HG03175 (cell line): ENCODE measurements at regions not wholly inside any gene's neighbourhood (a gene's known extent, or its start where the extent isn't known, plus 50 kb on each side); places are given as distances from the start of the nearest gene placed in this dataset.

ENCODE experiments used
- ATAC-seq: cut with Tn5 transposase; IDR thresholded peaks from one replicate; pipeline ENCODE4 v1.9.1; 2021; ENCODE audit warnings: mild to moderate bottlenecking, moderate library complexity; ENCODE audit not compliant: unreplicated experiment

- no peak for ATAC-seq
Observed at GRCh38 chr21:16406355-16406754, 676.6 kb downstream of the USP25 start.

- no peak for ATAC-seq
Observed at GRCh38 chr21:16407403-16408240, 677.8 kb downstream of the USP25 start.

DNA sequence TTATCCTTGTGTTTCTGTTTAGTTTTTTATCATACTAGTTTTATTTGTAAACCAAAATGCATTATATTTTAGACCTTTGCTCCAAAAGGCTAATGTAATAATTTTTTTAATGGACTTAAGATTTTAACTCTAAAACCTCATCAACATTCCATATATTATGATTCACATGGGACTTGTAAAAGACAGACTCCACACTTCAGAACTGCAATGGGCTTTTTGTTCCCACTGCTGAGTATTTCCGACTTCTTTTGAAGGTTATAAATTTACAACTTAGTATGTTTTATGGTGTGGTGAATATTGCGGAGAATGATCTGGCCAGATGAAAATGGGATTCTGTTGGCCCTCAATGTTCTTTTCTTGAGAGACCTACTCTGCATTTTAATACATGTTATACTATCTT is 678.5 kb downstream of the USP25 start:
- no peak for ATAC-seq

- ATAC-seq = no peak
Observed at GRCh38 chr21:16409352-16409751, 679.6 kb downstream of the USP25 start.

GRCh38 chr21:16418226-16418625 is 688.4 kb downstream of the USP25 start:
- ATAC-seq = no peak

DNA sequence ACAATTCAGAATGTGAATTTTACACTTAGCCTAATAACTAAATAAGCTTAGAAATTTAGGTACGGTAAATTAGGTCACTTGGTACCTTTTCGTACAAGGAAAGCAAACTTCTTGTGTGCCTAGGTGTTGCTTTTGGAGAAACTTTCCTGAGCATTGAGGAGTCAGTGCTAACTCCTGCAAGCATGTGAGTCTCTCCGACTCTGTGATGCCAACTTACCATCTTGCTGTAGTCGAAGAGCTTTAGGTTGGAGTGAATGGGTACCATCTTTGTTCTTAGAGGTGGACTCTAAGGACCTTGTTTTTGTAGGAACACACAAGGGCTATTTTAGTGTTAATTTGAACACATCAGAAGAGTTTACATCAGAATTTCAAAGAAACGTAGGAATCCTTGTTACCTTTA is 688.9 kb downstream of the USP25 start:
- no peak for ATAC-seq

DNA sequence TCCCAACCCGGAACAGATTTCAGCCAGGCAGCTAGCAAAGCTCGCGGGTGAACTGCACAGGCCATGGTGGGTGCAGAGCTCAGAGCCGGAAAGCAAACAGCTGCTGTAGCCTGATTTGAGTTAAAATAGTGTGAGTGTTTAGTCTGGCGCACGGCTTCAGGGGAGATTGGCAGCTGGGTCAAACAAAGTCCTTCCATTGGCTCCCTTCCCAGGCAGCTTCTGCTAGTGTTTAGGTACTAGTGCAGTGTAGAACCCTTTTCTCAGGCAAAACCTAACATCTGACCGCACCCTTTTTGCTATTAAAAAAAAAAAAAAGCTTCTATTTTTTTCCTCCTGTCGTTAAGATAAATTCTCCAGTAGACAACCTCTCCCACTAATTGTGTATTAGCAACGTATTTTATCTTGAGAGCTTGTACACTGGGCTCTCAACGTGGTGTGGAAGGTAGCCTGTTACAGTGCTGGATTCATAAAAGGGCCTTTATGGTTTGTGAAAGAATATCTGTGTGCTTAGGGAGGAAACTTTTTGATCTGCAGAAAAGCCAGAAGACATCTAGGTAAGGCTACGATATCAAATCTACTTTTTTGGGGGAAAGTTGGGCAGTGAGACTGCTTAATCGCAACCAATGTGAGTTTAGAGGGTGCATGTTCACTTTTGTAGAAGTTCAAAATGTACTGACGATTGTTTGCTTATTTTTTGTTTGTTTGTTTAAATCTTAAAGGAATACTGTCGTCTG is 689.6 kb downstream of the USP25 start:
- no peak for ATAC-seq

- ATAC-seq = no peak
Observed at GRCh38 chr21:16420031-16420724, 690.4 kb downstream of the USP25 start.

- ATAC-seq = no peak
Observed at GRCh38 chr21:16421007-16421406, 691.2 kb downstream of the USP25 start.

GRCh38 chr21:16421965-16422364 is 692.2 kb downstream of the USP25 start:
- ATAC-seq = no peak

DNA sequence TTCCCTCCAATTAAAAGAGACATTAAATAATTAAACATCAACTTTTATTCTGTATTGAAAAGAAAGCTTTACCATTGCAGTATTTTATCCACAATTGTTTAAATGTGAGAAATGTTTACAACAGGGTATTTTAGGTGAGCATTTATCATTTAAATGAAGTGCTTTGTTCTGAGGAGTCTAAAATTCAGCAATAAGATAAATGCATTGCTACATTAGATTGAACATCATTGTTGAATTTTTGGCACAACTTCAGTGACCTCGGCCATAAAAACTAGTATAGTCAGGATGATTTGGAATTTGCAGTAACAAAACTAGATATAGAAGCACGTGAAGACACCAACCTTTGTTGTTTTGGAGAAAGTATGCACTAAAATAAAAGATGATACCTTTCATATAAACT is 692.9 kb downstream of the USP25 start:
- no peak for ATAC-seq

DNA sequence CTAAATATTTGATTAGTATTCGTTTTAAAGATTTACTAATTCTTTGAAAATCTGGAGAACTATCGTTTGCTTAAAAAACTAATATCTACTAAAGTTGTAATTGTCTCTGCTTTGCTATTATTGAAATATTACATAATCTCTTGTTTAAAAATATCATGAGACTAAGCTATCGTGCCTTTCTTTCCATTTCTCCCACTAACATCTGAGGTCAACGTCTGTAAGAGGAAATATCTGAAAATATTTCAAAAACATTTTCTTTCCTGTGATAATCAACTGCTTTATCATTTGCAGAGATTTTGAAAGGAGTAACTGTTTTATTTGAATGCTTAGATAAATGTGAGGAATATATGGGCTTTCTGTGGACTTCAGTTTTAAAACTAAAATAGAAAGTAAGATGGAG is 694.1 kb downstream of the USP25 start:
- ATAC-seq = no peak

GRCh38 chr21:16424331-16424751 is 694.6 kb downstream of the USP25 start:
- ATAC-seq = no peak

GRCh38 chr21:16425376-16425775 is 695.6 kb downstream of the USP25 start:
- ATAC-seq = no peak

DNA sequence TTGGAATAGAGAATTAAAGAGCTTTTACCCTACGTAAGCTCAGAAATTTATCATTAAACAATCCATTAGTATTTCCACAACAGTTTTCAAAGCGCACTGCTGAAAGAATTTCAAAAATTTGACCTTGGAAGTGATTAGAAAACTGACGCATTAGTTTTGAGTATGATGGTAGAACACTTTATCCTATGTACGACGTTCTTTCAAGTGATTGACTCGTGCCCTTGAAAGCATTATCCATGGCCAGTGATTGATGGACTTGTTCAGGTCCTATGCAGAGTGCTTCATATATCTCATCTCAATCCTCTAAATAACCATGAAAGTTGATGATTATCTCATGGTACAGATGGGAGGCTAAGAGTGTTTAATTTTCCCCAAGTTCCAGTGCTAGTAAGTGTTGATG is 697.2 kb downstream of the USP25 start:
- no peak for ATAC-seq

DNA sequence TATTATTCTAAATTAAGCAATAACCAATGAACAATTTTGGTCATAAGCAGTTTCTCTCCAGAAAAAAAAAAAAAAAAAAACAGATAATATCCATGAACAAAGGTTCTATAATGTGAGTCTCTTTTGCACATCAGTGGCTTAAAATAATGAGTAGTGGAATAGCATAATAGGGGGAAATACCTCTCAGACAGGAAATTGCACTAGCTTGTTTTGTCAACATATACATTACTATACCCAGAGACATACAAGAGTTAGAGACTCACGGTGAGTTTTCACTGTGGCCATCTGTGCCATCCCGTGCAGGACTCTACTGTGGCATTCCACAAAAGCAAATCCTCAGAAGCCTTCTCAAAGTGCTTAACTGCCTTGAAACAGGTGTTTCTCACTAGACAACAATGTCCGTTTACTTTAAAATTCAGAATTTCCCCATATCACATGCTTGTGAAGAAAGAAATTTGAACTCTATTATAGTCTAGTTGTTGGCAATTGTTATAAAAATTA is 697.9 kb downstream of the USP25 start:
- ATAC-seq = no peak

GRCh38 chr21:16437586-16437985 is 707.8 kb downstream of the USP25 start:
- no peak for ATAC-seq

DNA sequence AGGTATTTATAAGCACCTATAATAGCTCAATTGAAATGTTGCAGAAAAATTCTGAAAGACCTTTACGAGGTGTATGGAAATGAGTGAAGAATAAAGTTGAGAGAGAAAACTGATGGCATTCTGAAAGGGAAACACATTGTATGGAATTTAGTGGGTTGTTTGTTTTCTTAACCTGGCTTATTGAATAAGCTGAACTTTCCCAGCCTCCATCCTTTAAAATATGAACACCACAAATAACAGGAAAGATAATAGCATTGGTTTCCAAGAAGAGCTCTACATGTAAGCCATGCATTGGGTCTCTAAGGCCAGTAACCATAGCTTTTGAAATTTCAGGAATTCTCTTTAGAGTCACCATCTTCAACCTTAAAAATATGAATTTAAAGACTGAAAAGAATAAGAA is 709.0 kb downstream of the USP25 start:
- no peak for ATAC-seq

- no peak for ATAC-seq
Observed at GRCh38 chr21:16441789-16442188, 712.0 kb downstream of the USP25 start.

GRCh38 chr21:16454399-16454798 is 724.6 kb downstream of the USP25 start:
- no peak for ATAC-seq

DNA sequence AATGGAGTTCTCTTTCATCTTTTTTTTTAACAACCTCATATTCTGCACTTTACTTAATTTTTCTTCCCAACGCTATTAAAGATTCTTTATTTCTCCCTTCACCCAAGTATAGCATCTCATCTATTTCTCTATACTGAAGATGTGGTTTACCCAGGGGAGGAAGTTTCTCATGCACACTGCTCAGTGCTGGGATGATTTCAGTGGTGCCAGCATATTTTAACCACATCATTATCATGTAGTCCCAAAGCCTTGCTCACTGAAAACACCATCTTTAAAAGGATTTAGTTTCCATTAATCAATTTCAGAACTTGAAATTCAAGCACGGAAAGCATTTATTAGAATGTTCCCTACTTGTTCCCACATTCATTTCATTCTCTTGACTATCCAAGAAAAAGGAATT is 725.7 kb downstream of the USP25 start:
- ATAC-seq = no peak

- ATAC-seq = no peak
Observed at GRCh38 chr21:16455978-16456377, 726.2 kb downstream of the USP25 start.
